SKM-1 (cell line): ENCODE measurements at regions not wholly inside any gene's neighbourhood (a gene's known extent, or its start where the extent isn't known, plus 50 kb on each side); places are given as distances from the start of the nearest gene placed in this dataset.
A peak's percentile ranks its signal among the peaks of the same experiment; 100 is the strongest.

Experiments used
- DNase-seq: peaks from one replicate; lab custom pipeline; 2025; ENCODE audit not compliant: unreplicated experiment; lab: John Stamatoyannopoulos, UW

DNA sequence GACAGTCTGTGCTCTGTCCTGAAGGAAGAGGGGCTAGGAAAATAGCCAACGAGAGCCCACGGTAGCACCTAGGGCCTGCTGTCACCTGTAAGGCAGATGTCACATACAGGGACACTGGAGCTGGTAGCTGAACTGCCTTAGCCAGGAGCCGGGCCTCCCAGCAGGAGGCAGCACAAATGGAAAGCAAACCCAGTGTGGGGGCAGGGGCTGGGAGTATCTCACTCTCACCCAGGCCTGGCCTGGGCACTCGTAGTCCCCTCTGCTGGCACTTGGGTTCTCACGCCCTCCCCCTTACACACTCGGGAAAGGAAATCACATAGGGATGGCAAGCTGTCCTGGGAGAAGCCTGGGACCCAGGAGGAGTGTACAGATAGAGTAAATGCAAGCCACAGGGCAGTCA lies 173.1 kb upstream of the CHRNA7 start:
- DNase-seq, result no peak

DNA sequence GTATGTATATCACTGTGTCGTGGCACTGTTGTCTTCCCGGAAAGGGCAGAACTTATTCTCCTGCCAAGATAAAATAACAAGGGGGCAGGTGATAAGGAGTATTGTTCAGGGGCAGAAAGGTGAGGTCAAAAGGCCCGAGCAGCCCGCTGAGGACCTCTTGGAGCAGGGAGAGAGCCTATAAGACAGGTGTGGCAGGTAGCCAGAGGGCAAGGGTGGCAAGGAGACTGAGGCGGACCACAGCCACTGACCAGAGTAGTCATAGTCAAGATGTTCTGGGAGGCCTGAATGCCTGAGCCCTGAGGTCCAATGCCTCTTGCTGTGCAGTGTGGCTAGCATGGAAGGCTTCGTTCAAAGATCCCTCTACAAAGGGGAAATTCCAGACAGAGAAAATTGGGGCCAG lies 172.3 kb upstream of the CHRNA7 start:
- DNase-seq, result no peak

DNA sequence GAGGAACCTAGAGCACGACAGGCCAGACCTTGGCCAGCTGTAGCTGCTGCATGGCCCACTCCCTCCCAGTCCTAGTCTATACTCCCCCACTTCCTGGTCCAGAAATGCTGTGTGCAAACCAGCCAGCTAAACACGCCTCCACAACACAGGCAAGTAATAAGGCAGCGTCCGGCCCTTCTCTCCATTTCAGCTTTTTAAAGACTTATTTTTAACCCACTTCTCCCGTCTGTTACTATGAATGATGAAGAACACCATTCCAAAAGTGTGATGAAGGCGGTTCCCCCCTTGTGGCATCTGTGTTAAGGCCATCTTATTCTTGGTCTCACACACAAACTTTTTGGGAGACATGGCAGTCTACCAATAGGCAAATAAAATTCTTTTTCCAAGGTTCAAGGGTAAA lies 164.1 kb upstream of the CHRNA7 start:
- DNase-seq, result no peak

DNA sequence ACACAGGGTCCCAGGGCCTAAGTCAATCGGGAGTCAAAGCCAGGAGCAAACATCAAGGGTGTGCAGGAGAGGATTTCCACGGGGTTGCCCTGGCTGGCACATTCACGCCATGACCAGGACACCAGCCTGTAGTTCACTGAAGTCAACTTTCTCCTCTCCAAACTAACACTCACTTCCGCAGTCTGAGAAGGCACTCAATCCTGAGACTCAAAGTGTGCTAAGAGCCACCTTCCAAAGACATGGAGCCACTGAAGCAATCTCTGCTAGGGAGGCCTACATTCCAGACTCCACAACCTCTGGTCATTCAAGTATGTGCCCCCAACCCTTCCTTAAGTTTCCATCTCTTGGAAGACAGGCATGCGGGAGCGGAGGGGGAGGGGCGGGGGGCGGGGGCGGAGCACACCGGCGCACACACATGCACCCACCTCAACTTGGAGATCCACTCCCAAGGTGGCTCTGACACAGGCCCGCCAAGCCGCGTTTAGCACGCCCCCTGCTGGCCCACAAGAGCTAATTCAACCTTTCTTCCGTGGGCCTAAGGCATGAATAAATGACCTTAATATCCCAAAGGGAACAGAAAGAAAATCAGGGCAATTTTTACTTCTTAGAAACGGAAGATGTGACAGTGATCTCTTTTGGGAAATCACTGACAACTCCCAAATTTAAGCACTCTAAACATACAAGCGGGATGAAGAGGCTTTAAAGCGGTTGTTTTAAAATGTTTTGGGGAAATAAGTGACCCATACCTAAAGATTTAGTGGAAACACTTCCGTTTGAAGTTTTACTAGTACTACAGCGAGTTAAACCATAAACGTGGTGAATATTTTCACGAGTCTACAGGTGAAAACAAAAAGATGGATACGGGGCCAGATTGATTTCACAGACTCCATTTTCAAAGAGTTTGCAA lies 162.5 kb upstream of the CHRNA7 start:
- peak; percentile 46 for DNase-seq

DNA sequence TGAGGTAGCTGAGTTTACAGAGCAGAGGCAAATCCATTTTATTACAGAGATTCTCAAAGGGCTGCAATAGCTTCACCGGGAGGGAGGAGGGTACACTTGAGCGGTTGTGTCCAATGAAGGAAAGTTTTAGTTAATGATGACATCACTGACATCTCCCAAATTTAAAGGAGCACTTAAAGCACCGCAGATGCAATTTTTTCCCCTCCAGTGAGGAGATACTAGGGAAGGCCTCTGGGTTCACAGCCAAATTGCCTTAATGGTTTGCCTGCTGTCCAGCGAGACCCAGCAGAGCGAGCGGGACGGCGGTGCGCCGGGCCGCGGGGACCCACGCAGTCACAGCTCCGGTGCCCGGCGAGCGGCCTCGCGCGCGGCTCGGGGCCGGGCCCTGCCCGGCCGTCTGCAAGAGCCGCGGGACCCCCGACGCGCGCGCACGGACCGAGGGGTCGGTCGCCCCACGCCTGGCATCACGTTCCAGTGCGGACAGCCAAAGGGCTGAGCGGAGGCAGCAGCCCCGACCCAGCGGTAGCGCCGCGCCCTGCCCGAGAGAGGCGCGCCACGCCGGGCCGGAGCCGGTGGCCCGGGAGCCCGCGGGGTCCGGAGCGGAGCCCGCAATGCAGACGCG lies 160.5 kb upstream of the CHRNA7 start:
- DNase-seq, result no peak

DNA sequence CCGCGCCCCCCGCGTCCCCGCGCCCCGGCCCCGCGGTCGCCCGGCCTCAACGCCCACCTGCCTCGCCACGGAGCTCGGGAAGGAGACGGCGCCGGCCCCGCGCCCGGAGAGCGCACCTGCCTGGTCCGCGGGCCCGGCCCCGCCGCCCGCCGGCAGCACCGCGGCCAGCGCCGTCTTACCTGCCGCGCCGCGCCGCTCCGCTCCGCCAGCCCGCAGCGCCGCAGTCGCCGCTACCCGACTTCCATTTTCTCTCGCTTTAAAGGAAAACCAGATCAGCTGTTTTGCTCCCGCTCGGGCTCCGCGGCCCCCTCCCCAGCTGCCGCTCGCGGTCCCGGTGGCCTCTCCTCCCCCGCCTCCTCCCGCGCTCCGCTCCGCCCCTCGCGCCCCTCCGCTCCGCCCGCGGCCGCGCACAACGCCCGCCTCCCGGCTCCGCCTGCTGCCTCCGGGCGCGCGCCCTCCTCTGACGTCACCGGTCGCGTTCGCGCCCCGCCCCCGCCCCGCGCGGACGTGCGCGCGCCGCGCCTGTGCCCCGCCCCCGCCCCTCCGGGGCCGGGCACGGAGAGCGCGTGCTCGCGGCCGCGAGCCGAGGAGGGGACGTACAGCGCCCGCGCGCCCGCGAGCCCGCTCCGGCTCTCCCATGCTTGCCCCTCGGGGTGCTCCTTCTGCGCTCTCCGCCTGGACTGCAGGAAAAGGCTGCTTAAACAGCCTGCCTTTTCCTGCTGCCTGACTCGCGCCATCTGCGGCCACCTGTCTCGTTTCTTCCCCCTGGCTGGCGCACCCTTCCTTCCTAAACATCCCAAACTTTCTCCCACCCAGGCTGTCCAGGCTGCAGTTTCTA lies 159.8 kb upstream of the CHRNA7 start, which contains the start of gene OTUD7A:
OTUD7A (minus strand) TSS at position 346 of the 838 bp plus-strand sequence.
- DNase-seq, result peak; percentile 84

DNA sequence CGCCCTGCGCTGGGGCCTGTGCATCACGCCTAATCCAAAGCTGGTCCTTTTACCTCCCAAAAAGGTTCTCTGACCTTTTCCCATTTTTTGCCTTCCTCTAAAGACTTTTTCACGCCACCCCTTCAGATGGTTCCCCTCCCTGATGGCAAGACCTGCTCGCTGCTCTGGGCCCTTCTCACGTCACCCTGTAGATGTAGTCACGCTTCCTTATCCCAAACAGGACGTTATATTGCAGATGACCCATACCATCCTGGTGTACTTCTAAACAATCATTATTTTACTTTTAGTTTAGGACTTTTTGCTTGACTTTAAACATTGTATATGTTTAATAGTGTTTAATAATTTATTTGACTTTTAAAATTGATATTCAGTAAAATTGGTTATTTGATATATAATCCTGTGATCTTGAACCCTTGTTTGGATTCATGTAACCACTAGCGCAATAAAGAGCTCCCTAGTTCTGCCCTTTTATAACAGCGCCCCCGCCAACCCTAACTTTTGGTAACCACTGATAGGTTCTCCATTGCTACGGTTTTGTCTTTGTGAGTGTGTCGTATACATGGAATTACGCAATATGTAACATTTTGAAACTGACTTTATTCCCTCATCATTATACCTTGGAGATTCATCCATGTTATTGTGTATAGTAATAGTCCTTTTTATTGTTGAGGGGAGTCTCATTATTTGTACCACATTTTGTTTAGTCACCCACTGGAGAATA lies 159.0 kb upstream of the CHRNA7 start:
- peak; percentile 17 for DNase-seq

DNA sequence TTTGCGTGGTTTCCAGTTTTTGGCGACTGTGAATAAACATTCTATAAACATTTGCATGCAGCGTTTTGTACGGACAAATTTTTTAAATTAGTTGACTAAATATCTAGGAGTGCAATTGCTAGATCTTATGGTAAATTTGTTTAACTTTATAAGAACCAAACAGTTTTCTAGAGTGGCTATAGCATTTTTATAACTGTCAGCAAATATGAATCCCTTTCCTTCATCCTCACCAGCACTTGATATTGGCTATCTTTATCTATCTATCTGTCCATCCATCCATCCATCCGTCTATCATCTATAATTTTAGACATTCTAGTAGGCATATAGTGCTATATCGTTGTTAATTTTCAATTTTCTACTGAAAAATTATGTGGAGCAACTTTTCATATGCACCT lies 158.4 kb upstream of the CHRNA7 start:
- DNase-seq, result no peak

DNA sequence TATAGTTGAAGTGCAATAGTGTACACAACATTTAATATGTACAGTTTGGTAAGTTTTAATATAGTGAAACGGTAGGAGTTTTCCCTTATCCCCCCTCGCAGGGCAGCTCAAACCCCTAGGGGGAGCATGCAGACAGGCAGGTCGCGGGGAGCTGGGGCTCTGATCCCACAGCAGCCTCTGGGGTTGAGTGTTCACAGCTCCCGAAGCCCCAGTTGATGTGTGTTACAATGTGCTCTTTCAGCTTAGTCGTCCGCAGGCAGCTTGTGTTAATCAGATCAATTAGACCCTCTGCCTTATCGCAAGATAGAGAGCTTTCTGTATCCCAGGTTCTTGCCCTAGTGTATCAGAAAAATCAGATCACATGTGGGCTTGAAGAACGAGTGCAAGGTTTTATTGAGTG lies 143.1 kb upstream of the CHRNA7 start:
- no peak for DNase-seq

DNA sequence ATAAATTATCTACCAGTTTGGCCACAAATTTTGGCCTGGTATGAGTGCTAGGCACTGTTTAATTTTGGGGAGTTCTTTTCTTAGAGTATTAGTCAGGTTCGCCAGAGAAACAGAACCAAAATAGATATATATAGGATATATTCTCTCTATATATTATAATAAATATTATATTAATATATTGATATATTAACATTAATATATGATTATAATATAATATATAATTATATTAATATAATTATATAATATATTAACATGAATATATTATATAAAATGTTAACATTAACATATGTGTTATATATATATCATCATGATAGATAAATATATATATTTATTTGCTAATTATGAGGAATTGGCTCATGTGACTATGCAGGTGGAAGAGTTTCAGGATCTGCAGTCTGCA lies 137.8 kb upstream of the CHRNA7 start:
- no peak for DNase-seq

DNA sequence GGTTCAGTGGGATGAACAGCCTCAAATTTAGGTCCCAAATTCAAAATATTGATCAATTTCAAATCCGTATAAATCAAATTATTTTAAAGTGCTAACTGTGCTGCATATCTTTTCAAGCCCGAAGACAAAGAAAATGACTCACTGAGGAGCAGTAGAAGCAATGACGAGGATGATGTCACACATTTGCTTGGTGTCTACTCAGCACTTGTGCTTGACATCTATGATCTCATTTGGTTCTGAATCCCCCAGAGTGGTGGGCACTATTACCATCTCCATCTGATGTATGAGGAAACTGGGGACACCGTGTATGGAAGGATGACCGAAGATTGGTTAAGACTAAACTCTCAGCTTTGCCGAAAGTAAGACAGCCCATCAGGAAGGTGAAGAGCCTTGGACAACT lies 136.5 kb upstream of the CHRNA7 start:
- DNase-seq, result no peak

DNA sequence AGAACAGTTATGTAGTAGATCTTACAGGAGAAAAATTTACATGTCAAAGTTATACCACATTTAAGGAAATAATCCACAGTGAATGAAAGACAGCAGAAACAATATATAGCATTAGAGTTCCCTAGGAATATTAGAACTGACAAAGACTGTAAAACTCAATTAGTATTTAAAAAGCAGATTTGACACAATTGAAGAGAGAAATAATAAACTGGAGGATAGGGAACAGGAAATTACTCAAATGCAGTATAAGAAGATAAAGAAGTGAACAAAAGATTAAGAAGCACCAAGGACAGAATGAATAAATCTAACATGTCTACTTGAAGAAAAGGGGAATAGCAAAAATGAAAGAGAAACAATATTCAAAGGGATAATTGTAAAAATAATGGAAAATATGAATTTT lies 132.6 kb upstream of the CHRNA7 start:
- DNase-seq, result no peak

DNA sequence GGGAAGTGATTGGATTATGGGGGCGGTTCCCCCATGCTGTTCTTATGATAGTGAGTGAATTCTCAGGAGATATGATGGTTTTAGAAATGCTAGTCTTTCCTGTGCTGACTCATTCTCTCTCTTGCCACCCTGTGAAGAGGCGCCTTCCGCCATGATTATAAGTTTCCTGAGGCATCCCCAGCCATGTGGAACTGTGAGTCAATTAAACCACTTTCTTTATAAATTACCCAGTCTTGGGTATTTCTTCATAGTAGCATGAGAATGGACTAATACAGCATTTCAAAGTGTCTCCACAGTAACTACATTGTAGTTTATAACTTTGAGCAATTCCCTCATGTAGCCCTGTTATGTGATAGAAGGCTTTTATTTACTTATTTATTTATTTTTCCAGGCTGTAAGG lies 128.8 kb upstream of the CHRNA7 start:
- no peak for DNase-seq

DNA sequence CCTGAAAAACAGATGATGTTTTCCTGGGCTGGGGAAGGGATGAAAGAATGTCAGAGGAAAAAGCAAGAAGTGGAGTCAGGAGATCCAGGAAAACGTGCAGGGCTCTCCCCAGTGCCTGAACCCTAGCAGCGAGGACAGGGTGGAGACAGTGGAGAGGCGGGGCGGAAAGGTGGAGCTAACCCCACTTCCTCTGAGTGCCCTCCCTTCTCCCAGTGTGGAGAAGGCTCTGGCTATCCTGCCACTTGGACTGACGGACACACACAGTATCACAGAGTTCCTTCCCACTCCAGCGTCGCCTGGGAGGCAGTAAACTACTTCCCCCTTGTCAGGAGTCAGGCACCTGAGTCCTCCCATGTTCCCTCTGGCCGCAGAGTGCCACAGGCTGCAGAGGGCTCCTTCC lies 125.3 kb upstream of the CHRNA7 start:
- DNase-seq, result no peak

DNA sequence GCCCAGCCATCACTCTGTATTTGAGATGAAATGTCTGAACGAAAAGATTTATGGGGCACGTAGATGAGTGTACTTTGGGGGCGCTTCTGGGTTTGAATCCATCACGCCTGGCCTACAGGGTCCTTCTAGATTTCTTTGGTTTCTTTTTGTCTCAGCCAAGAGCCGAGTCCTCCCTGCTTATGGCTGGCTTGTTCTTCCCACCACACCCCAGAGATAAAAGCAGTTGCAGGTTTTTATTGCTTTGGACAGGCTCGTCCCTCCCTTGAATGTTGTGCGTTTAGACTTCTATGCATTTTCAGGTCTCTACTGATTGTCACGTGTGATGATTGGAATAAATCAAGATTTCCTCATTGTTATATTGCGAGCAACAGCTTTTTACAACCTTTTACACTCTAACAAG lies 104.8 kb upstream of the CHRNA7 start:
- no peak for DNase-seq

DNA sequence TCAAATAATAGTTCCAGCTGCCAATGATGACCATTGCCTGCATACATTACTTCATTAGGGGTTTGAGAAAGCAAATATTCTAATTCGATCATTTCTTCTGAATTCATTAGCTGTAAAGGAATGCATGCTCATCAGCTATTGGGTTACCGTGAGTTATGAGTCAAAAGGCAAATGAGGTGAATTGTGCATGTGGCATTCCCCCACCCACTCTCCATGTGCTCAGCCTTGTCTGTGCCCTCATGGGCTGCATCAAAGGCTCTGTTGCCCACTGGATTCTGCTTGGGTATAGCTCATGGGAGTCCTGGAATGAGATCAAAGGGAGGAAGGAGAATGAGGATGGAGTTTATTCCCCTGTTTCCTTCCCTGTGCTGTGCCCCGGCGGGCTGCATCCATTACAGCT lies 99.3 kb upstream of the CHRNA7 start:
- DNase-seq, result no peak

DNA sequence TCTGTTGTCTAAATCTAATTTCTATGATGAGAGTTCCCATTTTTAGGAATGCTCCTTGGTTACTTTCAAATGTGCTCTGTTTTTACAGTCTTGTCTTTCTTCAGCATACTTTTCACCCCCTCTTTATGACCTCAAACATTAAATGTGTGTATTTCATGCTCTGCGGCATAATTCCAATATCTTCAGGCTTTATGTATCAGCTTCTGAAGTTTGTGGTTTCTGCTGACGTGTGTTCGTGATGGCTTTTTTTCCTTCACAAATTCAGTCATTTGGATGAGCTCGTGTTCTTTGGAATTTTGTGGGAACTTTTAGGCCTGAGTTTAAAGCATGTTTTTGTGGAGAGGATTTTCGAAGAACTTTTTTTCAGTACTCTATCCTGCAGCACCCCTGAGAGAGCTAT lies 97.7 kb upstream of the CHRNA7 start:
- no peak for DNase-seq

DNA sequence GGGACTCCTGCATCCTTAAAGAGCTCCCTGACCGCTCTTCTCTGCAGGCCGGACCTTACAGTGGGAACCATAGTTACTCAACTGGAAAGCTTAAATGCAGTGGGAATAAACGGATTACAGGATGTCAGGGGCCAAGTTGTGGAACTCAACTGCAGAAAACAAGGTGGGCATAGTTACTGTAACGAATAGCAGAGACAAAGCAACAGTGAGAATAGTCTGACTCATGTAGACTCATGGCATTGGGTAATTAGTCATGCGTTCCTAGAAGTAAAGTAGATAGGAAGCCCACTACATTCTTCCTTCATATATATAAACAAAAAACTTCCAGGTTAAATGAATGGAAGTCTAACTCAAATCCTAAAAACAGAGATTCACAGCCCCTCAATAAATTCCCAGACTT lies 95.5 kb upstream of the CHRNA7 start:
- no peak for DNase-seq

DNA sequence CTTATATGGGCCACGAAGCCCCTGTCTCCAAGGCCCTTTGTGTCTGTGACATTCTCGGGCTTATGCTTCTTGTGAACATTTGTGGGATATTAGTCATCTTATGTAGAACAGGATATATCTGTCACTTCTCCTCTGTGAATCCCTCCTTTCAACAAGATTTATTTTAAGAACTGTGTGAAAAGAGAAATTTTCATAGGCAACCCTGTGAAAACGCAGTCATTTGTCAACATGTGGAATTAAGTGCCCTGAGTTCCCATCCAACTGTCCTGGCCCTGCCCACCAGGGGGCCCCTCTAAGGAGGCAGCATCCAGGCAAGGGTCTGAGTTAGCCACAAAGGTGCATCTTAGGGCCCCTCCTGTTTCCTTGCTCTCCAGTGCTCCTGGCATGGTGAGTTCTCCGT lies 76.8 kb upstream of the CHRNA7 start:
- no peak for DNase-seq

DNA sequence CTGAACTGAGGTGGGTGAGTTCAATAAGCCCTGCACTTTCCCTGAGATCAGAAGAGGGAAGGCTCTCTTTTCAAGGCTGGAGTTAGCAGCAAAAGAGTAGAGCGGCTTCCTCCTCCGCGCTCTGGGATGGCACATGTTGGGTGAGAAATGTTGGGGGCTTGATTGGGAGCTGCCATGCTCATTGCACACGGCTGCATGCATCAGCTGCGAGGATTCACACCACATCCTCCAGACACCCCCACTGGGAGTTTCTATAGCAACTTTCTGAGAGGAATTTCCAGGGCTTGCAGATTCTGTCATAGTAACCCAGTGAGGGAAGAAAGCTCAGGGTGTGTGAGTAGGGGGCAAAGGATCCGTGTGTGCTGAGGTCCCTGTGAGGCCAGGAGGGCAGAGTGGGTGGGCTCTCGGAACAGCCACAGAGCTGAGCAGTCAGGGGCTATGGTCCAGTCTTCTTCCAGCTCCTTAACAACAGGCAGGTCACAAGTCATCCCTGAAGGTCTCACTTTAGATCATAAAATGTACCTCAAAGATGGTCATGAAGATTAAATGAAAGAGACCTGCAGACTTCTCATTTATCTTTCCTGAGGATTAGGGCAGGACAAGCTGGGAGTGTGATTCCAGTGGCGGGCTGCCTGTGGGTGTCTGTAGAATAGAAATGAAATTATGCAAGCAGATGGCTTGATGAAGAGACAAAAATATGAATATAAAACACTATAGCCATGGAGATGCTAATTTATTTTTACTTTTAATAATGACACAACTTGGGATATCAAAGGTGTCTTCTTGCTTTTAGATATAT lies 75.7 kb upstream of the CHRNA7 start:
- no peak for DNase-seq
